UCSD-AML1 (cell line): ENCODE measurements at regions not wholly inside any gene's neighbourhood (a gene's known extent, or its start where the extent isn't known, plus 50 kb on each side); places are given as distances from the start of the nearest gene placed in this dataset.
A peak's percentile ranks its signal among the peaks of the same experiment; 100 is the strongest.

Experiments
- DNase-seq: peaks from one replicate; lab custom pipeline; 2025; ENCODE audit not compliant: unreplicated experiment; lab: John Stamatoyannopoulos, UW

DNA sequence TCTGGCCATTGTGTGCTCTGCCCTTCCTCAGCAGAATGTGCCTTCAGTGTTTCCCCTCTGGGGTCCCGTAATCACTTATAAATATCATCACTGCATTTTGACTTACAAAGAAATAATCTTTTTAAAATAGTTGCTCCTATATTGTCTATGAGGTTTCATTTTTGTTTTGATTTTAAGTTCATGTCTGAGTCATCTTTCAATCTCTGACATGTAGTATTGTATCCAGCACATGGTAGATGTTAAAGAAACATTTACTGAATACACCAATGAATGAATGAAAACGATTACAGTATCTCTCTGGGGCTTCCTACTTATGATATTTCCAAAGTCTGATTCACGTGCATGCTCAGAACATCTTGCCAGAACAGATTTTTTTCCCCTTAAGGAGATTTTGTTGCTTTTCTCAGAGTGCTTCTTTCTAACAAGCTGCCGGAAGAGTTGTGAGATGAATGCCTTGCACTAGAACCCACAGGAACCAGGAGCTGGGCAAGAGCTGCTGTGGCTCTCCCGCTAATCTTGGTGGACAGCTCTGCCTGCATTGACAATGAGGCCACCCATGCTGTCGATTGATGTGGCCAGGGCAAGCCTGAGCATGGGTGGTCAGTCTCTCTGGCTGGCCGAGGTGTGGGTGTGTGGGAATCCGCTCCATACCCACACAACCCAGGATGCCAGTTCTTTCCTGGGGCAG, 199.4 kb downstream of the CYRIA start:
- no peak for DNase-seq

DNA sequence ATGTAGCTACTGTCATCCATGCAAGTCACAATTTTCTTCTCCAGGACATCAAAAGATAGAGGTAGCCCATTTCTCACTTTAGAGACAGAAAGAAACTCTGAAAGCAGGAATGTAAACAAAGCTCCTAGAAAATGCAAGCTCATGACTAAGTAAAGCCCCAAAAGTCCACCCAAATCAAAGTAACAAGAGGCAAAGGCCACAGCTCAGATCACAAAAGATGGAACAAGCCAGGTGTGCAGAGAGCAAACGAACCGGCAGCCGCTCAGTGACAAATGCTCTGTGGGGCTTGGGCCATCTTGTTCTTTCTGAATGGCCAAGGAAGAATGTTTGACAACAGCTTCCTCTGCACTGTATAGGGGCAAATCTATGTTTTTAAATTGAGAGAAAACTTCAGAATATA, 201.0 kb downstream of the CYRIA start:
- no peak for DNase-seq

DNA sequence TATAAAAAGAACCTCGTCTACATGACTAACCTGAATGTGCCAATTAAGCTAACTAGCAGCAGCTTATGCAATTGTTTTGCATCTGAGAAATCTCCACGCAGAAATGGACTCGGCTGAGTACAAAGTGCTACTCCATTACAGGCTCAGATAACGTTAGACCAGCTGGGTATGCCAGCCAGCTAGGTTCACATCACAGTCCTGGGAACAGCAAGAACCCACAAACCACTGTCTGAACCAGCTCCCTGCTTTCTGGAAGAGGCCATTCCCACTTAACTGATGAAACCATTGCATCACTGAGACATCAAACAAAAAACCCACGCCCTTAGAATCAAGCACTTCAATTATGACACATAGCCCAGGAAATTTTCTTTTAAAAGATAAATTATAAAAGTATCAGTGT, 202.7 kb downstream of the CYRIA start:
- no peak for DNase-seq

DNA sequence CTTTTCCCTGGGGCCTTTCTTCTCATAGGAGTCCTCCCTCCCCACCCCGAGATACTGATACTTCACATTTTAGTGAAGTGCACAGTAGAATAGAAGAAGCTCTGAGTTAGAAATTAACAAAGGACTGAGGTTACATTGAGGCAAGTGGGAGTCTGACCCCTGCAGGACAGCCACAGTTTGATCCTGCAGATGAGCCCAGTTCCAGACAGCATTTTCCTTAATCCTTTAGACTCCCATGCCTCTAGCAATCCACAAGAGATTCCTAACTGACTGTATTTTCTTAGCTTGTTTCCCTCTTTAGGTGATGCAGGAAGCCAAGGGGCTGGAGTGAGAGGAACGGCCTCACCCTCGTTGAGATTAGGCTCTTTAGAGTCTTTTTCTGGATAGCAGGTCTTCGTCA, 204.0 kb downstream of the CYRIA start:
- no peak for DNase-seq

DNA sequence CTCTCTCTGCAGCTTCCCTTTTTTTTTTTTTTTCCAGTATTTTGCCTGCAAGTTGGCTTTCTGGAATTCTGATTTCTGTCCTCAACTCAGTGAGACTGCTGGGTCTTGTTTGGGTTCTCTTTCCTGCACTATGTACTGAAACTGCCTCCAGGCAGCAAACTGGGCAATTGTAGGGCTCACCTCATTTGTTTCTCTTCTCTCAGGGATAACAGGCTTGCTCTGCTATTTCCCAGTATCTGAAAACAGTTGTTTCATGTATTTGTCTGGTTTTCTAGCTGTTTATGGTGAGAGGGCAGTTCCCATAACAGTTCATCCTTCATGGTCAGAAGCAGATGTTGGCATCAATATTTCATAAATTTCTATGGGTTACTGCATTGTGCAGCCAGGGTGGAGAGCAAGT, 206.0 kb downstream of the CYRIA start:
- no peak for DNase-seq

DNA sequence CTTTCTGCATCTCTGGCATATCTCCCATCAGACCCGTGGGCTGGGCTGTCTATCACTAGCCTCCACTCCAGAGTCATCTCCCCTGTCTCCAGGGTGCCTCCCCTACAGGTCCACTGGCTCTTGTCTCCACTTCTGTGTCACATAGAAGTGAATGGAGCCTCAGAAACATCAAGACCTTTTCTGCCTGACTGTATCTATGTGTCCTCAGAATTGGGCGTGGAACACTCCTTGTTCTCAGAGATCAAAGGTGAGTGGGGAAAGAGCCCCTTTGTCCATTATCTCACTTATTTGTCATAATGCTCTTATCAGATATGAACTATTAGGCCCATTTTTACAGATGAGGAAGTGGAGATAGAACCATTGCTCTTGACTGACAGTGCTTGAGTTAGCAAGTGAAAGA, 211.0 kb downstream of the CYRIA start:
- DNase-seq, result no peak

DNA sequence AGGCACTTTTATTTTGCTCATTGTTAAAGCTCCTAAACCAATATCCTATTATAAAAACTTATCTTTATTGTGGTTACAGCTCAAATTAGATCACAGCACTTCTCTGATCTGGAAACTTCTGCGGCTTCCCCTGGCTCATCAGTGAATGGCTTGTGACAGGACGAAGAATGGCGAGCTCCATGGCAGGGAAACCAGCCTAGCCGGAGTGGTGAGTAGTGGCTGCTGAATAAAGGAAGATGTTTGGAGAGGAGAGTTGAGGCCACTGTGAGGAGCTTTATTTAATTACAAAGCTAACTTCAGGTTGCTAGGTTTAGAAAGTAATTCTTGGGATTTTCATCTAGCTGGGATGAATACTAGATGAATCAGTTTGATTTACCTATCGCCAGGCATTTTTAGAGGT, 213.5 kb downstream of the CYRIA start:
- DNase-seq, result no peak

DNA sequence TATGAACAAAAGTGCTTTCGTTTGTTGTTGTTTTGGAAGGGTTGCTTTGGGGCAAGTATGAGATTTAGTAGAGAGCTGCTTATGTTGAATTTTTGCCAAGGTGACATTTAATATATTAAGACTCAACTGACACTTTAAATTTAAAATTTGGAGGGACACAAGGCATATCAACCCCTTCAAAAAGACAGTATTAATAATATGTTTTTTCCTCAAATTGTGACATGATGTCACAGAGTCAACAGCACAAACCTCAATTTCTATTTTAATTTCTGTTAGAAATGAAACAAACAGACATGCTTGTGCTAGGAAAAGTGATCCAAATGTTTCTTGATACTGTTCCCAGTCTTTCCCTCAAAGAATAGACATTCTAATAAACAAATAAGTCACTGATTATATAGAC, 218.9 kb downstream of the CYRIA start:
- no peak for DNase-seq

DNA sequence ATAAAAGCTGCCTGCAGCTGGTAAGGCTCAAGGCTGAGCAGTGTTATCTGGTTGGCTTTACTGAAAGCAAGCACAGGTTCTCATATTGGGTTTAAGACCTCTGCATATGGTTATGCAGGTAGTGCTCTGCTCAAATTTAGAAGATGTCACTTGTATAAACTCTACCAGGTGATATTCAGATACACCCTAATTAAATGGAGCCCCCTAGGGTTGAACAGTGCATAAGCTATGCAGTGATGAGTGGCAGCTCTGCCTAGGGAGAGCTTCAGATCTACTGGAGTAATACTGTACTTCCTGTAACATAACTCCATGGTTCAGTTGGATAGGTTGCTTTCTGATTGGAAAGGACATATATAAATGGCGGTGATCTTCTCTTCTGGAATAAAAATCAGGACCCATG, 222.7 kb downstream of the CYRIA start:
- no peak for DNase-seq

DNA sequence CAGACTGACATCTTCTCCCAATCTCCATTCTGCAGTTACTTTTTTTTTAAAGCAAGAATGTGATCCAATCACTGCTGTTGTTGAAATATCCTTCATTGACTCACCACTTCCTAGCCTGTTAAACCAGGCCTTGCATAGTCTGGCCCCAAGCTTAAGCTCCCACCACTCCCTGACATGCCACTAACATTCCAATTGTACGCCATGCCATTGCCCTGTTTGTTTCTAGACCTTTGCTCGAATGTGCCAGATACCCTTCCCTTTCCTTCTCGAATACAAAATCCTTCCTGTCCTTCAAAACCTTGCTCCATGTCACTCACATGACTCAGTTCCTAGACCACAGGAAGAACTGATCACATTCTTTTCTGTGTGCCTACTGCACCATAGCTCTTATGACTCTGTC, 224.2 kb downstream of the CYRIA start:
- DNase-seq, result no peak

DNA sequence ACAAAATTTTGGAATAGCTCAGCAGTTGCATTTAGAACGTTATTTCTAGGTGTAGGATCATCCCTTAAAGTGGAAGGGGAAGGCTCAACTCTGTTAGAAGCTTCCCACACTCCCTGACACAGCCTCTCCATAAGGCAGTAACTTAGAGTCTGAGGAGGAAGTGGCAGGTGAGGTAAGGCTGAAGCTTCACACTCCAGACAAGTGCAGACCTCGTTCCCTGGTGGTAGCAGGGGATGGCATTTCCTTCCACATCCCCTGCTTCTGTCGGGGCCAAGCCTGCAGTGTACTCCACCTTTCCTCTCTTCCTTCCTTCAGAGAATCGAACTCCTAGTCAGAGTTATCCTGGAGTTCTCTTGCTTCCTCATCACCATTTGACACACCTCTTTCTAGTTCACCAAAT, 224.7 kb downstream of the CYRIA start:
- DNase-seq, result no peak

DNA sequence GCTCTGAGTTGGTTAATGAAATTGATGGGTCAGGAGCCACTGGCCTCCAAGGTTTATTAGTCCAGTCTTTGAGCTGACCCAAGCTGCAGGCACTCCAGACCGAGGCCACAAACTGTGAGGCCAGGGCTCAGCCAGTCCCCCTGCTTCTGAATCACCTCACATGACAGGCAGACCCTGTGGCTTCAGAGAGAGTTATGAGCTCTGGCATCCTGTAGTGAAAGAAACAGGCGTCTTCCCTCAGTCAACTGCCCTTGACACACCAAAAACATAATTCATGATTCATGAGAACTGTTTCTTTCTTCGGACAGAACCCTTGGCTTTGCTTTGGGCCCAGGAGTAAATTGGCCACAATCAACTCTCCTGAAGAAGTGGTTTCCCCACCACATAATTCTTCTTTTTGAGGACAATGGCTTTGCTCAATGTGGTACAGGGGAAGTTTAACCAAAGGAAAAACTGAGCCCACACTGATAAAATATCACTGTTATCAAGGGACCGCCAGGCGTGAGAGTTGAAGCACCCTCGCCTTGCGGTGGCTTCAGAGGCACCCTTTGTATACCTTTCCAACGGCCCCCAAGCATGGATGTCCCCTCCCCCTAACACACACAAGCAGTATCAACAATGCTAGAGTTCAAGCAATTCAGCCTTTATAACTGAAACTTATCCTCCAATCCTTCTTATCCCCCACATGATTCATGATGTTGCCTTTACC, 226.9 kb downstream of the CYRIA start:
- DNase-seq, result peak; percentile 81

DNA sequence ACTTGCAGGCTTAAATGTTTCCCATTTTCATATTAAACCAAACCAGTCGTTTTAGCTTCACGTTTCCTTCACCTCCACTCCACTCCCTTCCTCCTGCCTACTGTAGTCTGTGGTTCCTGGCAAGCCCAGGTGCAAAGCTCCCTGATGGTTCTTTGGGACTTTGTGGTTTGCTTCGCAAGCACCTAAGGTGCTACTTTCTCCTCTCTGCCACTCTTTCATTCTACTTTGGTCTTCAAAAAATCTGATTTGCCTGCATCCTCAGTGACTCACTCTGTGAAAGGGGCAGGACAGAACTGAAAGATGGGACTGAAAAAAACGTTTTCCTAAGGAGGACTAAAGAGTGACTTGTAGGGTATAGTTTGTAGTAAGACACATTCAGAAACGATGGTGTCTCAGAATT, 228.4 kb downstream of the CYRIA start:
- DNase-seq, result no peak

DNA sequence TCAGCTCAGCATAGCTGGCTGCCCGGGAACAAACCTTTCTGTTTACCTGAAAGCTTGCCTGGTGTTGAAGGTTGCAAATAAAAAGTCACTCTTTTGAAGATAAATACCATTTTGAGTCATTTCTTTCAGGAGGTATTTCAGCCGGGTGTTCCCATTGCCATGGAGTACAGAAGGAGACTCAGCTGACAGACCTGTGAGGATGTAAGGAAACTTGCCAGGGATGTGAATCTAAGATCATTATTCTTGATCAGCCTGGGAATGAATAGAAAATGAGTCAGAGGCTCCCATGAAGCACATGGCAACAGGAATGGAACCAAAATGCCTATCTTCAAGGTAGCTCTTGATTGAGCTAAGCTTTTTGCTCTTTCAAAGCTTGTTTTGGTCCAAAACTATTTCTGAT, 231.2 kb downstream of the CYRIA start:
- DNase-seq, result no peak

DNA sequence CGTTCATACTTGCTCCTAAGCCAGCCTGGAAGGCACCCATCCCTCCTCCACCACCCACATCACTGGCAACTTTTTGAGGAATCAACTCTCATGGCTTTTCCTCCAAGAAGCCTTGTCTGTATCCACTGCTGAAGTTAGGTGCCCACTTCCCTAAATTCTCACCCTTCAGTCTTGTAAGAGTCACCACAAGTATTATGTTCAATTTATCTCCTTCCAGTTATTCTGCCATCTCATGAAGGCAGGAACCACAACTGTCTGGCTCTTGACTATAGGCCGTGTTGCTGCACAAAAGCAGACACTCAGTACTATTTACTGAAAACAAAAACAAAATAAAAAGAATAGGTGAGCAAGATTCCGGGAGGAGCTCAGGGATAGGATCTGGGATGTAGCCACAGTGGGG, 234.8 kb downstream of the CYRIA start:
- peak; percentile 48 for DNase-seq

DNA sequence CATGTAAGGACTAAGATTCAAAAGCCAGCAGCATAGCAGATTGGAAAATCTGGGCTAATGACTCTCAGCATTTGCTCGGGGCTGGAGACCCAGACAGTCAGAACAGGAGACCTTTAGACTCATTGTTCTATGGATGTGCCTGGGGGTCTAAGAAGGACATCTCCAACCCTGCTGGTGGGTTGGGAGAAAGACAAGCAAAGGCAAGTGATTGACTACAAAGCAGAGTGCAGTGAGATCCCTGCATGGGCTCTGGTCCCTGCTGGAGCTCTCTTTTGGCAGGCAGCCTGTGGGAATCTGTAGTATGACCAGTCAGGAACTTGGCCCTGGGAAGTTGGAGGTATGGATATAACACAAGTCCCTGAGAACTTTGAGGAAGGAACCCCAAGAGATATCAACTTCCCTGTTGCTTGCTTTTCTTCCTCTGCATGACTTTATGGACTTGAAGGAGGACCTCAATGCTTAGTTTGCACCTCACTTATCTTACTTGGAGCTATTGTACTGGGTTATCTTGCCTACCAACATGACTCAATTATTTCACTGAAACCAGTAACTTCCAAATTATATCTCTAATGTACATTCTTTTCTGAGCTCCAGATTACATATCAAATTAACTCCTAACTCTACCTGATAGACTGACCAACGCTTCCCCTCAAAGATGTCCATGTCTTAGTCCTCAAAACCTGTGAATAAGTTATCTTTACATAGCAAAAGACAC, 236.0 kb downstream of the CYRIA start:
- DNase-seq, result peak; percentile 37

DNA sequence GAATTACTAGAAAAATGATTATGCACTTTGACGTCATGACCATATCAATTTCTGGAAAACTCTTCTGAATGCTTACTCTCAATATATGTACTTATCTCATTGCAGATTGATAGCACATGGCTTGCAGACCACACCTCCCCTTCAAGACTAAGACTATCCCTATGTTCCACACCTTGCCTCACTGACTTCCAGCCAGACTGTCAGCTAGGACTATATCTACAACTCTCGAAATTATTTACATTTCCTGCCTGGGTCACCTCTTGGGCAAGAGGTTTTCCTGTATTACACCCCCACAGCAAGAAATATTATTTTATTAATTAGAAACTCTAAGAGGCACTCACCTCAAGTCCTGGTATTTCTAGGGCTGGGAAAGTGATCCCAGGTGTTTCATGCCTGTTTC, 236.6 kb downstream of the CYRIA start:
- no peak for DNase-seq

DNA sequence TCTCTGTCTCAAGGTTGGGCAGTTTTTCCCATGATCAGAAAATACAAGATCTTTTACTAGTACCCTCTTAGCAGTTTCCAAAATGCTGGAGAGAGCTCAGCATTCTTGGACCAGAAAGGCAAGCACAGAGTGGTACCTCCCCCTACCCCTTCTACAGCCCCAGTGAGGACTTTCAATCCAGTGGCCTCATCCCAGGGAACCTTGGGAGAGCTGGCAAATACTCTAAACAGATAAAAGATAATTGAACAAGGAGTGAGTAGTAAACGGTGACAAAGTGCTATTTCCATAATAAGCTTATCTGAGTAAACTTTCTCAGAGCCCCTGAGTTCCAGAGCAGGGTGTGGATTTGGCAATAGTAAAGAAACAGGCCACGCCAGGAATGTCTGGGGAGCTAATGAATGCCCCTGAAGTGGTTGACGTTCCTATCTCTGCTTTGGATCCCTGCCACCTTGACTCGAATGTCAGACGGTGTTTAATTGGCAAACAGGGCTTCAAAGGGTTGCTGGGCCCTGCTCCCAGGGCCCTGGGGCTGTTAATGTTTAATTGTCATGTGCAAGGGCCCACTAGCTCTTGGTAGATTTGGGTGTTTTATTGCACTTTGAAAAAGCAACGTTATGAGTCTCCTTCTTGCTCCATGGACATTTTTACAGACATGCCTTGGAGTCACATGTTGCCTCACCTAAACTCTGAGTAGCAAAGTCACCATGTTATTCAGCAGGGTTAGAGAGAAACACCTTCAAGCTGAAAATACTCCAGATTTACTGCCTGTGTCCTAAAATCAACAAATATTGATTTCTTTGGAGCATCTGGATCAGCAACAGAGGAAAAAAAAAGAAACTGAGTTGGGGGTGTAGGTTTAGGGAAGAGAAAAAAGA, 239.9 kb downstream of the CYRIA start:
- DNase-seq, result no peak

DNA sequence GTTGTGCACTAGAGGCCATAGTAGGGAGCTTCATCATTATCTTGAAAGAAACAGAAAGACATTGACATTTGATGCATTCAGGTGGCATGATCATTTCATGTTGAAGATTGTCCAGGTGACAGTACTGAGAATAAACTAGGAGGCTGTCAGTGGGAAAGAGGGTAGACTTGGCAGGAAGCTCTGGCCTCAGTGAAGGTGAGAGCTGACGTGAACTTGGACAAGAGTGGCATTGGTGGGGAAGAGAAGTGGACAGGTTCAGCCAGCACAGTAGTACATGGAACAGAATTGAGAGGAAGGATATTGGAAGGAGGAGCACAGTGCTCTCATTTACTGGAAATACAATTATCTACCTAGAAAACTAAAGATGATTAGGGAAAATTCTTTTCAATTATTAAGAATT, 245.2 kb downstream of the CYRIA start:
- no peak for DNase-seq

DNA sequence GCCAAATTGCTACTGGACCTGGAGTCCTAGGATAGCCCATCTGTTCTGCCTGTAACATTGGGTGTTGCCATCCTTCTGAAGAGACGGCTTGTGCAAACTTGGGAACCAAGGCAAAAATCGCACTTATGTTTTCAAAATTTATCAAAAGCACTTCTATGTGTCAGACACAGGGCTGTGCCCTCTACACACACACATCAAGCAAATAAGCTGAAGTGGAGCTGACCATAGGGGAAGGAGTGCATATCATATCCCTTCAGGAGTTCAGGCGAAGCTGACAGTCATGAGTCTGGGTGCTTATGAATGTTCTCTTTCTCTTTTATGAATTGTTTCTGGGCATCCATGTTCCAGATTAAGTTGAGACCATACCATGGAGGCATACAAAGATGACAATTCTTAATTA, 247.9 kb downstream of the CYRIA start:
- no peak for DNase-seq

DNA sequence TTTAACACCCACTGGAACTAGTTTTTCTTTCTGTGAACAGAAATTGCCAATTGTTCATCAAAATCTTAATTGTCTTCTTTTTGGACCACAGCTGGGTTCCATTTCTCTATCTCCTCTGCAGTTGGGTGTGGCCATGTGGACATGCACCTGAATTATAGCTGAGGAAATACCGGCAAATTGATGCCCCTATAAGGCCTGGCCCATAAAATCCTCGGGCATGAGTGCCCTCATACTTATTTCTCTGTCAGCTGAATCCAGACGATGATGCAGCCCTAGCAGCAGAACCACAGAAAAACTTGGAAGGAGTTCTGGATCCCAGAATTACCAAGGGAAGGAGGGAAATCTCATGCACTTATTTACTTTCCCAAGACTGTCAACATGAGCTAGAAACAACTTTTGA, 249.0 kb downstream of the CYRIA start:
- no peak for DNase-seq
